Right forelimb (tissue), 1 donor: ENCODE measurements at regions not wholly inside any gene's neighbourhood (a gene's known extent, or its start where the extent isn't known, plus 50 kb on each side); places are given as distances from the start of the nearest gene placed in this dataset.

Source experiments
- DNase-seq: peaks from one replicate; pipeline ENCODE4 v3.0.0-alpha.2; 2018

DNA sequence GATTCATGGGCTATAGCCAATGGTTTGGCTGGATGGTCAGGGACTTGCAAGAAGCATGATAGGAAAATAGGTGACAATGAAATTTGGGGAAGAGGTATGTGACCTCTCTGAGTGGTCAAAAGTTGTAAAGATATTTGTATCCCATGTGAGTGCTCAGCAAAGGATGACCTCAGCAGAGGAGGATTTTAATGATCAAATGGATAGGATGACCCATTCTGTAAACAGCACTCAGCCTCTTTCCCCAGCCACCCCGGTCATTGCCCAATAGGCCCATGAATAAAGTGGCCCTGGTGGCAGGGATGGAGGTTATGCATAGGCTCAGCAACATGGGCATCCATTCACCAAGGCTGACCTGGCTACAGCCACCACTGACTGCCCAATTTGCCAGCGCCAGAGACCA is 138.4 kb upstream of the SPDL1 start:
- DNase-seq: no peak

- DNase-seq: no peak
These were observed 140.4 kb upstream of the SPDL1 start for GRCh38 chr5:169442913-169443784.

DNA sequence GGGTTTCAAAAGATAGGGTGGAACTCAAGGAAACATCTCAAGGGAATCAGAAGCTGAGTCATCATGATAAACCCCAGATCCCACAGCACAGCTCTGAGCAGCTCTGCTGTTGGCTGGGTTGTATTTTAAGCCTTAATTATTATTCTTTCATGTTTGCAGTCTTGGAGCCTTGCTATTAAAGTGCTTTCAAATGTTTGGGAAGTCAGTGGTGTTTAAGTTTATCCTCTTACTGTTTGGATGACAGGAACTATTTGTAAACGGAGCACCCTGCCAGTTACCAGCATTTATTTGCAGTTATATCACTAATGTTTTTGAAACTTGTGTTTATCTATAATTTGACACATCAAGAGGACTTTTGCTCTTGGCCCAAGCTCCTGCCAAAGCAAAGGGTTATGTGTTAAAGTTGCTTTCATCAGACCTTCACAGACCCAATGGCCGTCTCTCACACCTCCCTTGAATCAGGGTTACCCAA is 141.1 kb upstream of the SPDL1 start:
- no peak for DNase-seq

DNA sequence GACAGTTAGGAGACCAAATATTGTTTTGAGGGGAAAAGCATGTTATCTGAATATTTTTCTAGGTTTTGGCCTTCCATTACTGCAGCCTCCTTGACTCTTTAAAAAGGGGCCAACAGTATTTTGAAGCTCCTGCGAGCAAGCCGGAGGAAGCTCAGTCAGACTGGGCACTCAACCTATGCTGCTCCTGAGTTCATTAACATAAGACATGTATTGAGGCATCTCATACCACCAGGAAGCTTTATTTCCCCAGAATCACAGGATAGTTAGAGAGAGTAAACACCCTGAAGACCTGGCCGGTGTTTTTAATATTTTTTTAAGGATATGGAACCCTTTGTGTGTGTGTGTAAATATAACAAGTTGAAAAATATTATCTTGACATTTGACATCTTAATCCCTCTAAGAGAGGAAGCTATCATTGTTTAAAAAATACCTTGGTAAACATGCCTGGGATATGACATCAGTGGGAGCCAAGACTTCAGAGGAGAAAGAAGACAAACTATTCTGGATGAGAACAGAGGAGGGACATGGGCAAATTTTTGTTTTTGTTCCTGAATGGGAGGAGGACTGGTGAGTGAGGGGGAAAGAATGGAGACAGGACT is 139.3 kb upstream of the SLIT3 start:
- no peak for DNase-seq

GRCh38 chr5:169439362-169439761 is 138.4 kb upstream of the SLIT3 start:
- DNase-seq: no peak

DNA sequence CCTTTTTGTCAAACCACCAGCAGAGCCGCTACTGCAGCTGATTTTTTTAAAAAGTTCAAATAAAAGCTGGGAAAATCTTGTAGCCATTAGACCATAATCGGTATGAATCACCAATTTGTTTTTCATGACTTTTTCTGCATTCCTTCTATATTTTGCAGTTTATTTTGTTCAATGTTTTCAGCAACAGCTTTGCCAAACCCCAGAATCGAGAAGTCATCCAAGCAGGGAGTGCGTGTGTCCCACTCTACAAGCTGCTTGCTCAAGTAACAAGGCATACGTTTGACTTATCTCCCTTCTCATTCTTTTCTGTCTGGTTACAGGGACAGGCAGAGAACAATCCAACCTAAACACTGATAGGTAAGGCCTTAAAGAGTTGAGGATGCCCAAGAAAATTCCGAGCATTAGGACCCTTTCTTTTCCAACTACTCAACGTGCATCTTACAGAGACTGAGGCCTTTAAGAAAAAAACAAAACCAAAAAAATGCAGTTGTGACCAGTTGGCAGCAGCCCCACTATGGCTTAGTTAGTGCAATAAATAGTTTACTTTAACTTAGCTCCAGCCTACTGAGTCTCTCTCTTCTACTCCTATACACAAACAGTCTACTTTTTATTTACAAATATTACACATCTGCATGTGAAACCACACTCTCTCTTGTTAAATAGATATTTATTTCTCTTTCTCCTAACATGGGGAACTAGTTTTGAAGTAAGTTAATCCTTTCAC is 134.7 kb upstream of the SLIT3 start:
- no peak for DNase-seq

- DNase-seq: no peak
These were observed 132.3 kb upstream of the SLIT3 start for GRCh38 chr5:169433221-169433651.

GRCh38 chr5:169431386-169431785 is 130.4 kb upstream of the SLIT3 start:
- no peak for DNase-seq

DNA sequence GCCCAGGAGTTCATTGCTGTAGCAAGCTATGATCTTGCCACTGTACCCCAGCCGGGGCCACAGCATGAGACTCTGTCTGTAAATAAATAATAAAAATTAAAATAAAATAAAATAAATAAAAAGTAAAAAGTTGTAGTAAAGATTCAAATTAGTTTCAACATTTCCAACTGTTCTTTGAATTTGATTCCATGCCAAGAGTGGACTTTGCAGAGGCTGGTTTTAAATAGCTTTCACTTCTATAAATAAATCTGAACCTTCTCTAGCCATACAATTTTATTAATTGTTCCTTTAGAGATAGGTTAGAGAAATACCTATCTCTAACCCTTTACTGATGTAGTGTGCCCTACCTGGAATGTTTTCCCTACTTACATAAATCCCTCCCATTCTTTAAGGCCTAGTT is 129.7 kb upstream of the SLIT3 start:
- DNase-seq: no peak

DNA sequence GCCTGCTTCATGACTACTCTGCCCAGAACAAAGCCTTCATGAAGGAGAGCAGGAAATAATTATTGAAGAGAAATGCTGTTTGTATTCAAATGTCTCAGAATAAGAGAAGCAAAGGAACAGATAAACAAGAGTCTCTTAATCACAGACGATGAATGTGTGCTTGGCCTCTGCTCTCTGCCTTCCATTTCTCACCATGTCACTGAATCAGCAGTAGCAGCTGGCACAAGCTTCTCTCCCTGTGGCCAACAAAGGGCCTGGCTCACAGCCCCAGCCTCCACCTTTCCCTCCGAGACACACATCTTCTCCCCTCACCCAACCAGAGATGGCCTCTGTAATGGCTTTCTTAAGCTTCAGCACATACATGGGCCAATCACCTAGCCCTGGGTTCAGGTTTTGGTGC is 128.1 kb upstream of the SLIT3 start:
- DNase-seq: no peak

DNA sequence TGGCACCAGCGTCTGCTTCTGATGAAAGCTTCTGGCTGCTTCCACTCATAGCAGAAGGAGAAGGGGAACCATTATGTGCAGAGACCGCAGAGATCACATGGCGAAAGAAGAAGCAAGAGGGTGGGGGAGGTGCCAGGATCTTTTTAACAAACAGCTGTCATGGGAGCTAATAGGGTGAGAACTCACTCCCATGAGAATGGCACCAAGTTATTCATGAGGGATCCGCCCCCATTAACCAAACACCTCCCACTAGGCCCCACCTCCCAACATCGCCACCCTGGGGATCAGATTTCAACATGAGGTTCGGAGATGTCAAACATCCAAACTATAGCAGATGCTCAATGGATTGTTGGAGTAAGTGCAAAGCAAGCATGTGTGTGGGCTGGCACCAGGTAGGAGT is 125.8 kb upstream of the SLIT3 start:
- no peak for DNase-seq

DNA sequence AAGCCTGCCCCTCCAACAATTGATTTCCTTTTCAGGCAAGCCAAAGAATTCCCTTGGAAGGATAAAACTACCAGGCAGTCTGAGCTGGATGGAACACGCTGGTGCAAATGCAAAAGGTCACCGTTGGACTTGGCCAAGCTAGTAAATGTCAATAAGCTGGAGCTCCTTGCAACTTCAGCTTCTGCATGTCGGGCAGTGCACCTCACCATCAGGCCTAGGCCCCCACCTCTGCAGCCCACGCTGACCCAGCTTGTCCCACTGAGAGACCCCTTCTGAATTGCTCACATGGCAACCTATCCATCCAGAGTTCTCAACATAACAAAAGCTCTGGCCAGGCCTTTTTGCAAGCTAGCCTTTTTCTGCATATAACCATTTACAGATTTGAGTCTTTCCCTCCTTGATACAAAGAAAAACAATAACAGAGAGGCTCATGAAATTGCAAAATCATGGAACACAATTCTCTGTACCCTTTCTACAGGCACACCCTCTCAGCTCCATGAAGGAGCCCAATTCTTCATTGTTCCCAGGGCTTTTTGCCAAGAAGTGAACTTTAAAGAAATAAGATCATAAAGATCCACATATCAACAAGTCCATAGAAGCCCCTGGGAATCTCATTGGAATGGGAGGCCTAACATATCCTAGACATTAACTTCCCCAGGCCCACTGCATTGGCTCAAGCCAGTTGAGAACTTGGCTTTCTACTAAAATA is 123.9 kb upstream of the SLIT3 start:
- DNase-seq: no peak

GRCh38 chr5:169424279-169424655 is 123.3 kb upstream of the SLIT3 start:
- no peak for DNase-seq

GRCh38 chr5:169423580-169424278 is 122.8 kb upstream of the SLIT3 start:
- no peak for DNase-seq

DNA sequence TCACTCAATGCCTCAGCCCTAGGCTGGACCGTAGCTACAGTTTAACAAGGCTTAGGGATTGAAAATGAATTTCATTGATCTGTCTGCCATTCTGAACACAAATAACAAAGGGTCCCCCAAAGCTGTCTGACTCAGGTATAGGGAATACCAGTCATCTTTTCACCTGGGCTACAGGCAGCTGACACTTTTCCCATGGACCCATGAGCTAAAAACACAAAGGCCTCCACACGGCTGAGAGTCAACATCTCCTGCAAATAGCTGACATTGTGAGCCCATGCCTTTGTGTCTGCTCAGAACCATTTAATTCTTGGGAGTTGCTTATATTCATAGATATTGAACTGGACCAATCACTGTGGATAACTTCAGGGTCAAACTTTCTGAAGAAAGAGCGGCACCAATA is 121.1 kb upstream of the SLIT3 start:
- DNase-seq: no peak

DNA sequence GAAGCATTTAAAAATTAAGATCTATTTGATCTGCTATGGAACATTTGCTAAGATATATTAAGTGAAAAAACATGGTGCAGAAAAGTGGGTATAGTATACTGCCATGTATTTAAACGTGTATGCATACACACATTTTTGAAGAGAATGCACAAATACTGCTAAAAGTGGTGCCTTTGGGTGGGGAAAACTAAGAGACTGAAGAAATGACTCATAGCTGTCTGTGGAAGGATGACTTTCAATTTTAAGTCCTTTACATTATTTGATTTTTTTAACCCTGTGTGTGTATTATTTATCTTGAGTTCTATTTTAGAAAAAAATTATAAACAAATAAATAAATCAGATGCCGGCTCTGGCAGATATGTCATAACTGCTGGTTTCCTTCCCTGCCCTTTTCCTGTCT is 120.7 kb upstream of the SLIT3 start:
- DNase-seq: no peak

DNA sequence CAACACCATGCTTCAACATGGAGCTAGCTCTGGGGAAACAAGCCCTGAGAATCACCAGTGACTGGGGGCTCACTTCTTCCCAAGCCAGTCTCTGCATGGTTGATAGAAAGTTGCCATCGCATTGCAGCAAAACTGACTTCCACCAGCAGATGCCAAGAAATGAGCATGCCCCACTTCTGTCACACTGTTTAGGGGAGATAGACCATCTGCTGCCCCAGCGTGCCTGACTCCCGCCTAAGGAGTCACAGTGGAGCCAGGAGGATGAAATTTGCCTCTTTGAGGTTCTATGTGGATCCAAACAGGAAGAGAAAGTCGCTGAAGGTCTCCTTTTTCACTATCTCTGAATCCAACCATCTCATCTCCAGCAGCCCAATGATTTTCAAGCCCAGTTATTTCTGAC is 116.7 kb upstream of the SLIT3 start:
- DNase-seq: no peak

- peak; percentile 70 for DNase-seq
These were observed 115.8 kb upstream of the SLIT3 start for GRCh38 chr5:169416583-169417196.

DNA sequence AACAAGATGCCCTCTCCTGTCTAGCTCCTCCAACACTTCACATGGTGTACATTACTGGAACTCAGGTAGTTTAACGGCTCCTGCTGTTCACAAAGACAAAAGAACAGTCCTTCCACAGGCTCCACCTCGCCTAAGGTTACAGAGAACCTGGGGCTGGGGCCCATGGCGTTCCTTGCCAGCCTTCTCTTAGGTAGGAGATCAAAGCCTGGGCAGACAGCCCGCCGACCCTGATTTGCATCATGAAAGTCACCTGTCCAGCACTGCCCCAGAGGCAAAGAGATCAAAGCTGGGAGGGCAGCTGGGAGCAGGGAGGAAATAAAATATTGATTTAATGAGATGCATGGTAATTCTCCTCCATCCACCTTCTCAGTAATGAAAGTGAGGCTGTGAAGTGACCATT is 115.0 kb upstream of the SLIT3 start:
- no peak for DNase-seq

GRCh38 chr5:169415371-169415770 is 114.4 kb upstream of the SLIT3 start:
- DNase-seq: no peak

DNA sequence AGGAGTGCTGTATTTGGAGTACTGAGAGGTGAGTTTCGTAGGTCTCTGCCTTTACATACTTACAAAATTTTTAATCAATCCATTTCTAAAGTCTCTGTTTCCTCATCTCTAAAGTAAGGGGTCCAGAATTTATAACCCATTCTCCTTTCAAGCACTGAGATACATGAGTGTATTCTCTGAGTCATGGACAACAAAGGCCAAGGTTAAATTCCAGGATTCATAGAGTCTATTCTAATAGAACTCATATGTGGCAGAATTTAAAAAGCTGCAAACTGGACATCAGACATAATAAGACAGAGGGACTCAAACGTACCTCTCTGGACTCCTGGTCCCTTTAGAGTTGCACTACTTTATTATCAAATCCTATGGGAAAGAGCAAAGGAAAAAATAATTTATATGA is 112.5 kb upstream of the SLIT3 start:
- no peak for DNase-seq

- DNase-seq: no peak
These were observed 111.9 kb upstream of the SLIT3 start for GRCh38 chr5:169412831-169413230.
